GM12878 (cell line): ENCODE measurements at regions not wholly inside any gene's neighbourhood (a gene's known extent, or its start where the extent isn't known, plus 50 kb on each side); places are given as distances from the start of the nearest gene placed in this dataset.

Experiments
- E4F1 ChIP-seq: fragments of 450-650 bp; IDR thresholded peaks from 2 replicates; pipeline ENCODE4 v1.6.1; 2018; ENCODE audit warnings: borderline replicate concordance, mild to moderate bottlenecking; ENCODE audit not compliant: partially characterized antibody
- ELK1 ChIP-seq: IDR thresholded peaks from 2 replicates; pipeline ENCODE4 v1.6.1; 2012; ENCODE audit warnings: low read depth, low read length, improper control_type of control experiment
- ETV6 ChIP-seq, 2 experiments: fragments of 450-650 bp in 1 of 2; IDR thresholded peaks in 1 of 2; conservative IDR thresholded peaks in 1 of 2; 2 replicates each; pipeline ENCODE4 v1.6.1; 2014; ENCODE audit warnings: antibody characterized with exemption in 1 of 2, borderline replicate concordance in 1 of 2, low read depth in 1 of 2, mild to moderate bottlenecking in 1 of 2, moderate library complexity in 1 of 2
- EZH2 ChIP-seq: IDR thresholded peaks from 2 replicates; pipeline ENCODE4 v1.6.1; 2012; ENCODE audit warnings: low read depth, mild to moderate bottlenecking, control low read depth, inconsistent platforms, low read length, borderline replicate concordance; ENCODE audit not compliant: control insufficient read depth
- HCFC1 ChIP-seq: fragments of 150-350 bp; IDR thresholded peaks from 2 replicates; pipeline ENCODE4 v1.6.1; 2014; ENCODE audit warnings: low read length
- MEF2B ChIP-seq: fragments of 450-650 bp; IDR thresholded peaks from 2 replicates; pipeline ENCODE4 v1.6.1; 2018; ENCODE audit warnings: mild to moderate bottlenecking, moderate library complexity; ENCODE audit not compliant: partially characterized antibody, poor library complexity, severe bottlenecking
- RFX5 ChIP-seq: IDR thresholded peaks from 2 replicates; pipeline ENCODE4 v1.6.1; 2011; ENCODE audit warnings: low read depth, low read length, improper control_type of control experiment
- ZNF217 ChIP-seq: fragments of 450-650 bp; IDR thresholded peaks from 2 replicates; pipeline ENCODE4 v1.6.1; 2017; ENCODE audit warnings: antibody characterized with exemption, mild to moderate bottlenecking

GRCh38 chr13:106176117-106176516 is 359.3 kb downstream of the EFNB2 start (continued):
- TF ChIP-seq E4F1, result no peak
- TF ChIP-seq HCFC1, result no peak
- no peak for TF ChIP-seq ELK1
- no peak for TF ChIP-seq ETV6 (conservative IDR thresholded peaks at IDR 0.05 in 1 of 2, IDR thresholded peaks at IDR 0.05 in 1 of 2; ENCODE audit: borderline replicate concordance in 1 of 2, low read depth in 1 of 2)
- TF ChIP-seq EZH2, result no peak
- no peak for TF ChIP-seq RFX5
- no peak for TF ChIP-seq MEF2B
- no peak for TF ChIP-seq ZNF217
- TF ChIP-seq, all 136 proteins: peak for 0
